Astrocyte (in vitro differentiated cells and primary cell): ENCODE measurements at regions not wholly inside any gene's neighbourhood (a gene's known extent, or its start where the extent isn't known, plus 50 kb on each side); places are given as distances from the start of the nearest gene placed in this dataset.
"Not testable (repeated sequence)": the region's sequence is repeated elsewhere in the genome, so short reads cannot be mapped to it uniquely, and the experiment has no call there.

Experiments
- CTCF ChIP-seq: IDR thresholded peaks from 2 replicates; pipeline ENCODE4 v1.5.1; 2011; ENCODE audit warnings: low read depth, mild to moderate bottlenecking, inconsistent platforms, low read length, moderate library complexity; ENCODE audit not compliant: insufficient read depth
- EZH2 ChIP-seq: IDR thresholded peaks from 2 replicates; pipeline ENCODE4 v1.6.1; 2012; ENCODE audit warnings: mild to moderate bottlenecking, low read length, inconsistent platforms; ENCODE audit not compliant: insufficient read depth

GRCh38 chr12:8328835-8329234 is 101.4 kb upstream of the FAM90A1 start:
- TF ChIP-seq CTCF, EZH2: not testable (repeated sequence)
